Smooth muscle cell (in vitro differentiated cells): ENCODE measurements at regions not wholly inside any gene's neighbourhood (a gene's known extent, or its start where the extent isn't known, plus 50 kb on each side); places are given as distances from the start of the nearest gene placed in this dataset.
"Not testable (repeated sequence)": the region's sequence is repeated elsewhere in the genome, so short reads cannot be mapped to it uniquely, and the experiment has no call there.

Experiments used
- DNase-seq: peaks from one replicate; lab custom pipeline; 2025; ENCODE audit not compliant: unreplicated experiment; lab: John Stamatoyannopoulos, UW
- H2AFZ ChIP-seq: fragments of 200-600 bp; sonication (generic); 2 replicates; pipeline ENCODE4 v1.6.0; 2016; ENCODE audit warnings: antibody characterized with exemption, low read depth, mild to moderate bottlenecking
- H3F3A ChIP-seq: fragments of 200-600 bp; sonication (generic); 2 replicates; pipeline ENCODE4 v1.6.0; 2017; ENCODE audit warnings: antibody characterized with exemption, low read depth
- H3K27ac ChIP-seq: fragments of 200-600 bp; sonication (generic); 2 replicates; pipeline ENCODE4 v1.5.1; 2016; ENCODE audit warnings: low read depth, mild to moderate bottlenecking
- H3K27me3 ChIP-seq: fragments of 200-600 bp; sonication (generic); 2 replicates; pipeline ENCODE4 v1.6.1; 2016; ENCODE audit warnings: low read depth, mild to moderate bottlenecking
- H3K36me3 ChIP-seq: fragments of 200-600 bp; sonication (generic); 2 replicates; pipeline ENCODE4 v1.5.1; 2016; ENCODE audit warnings: low read depth
- H3K4me1 ChIP-seq: fragments of 200-600 bp; sonication (generic); 2 replicates; pipeline ENCODE4 v1.5.1; 2016; ENCODE audit warnings: low read depth
- H3K4me2 ChIP-seq: fragments of 200-600 bp; sonication (generic); 2 replicates; pipeline ENCODE4 v1.6.0; 2016; ENCODE audit warnings: mild to moderate bottlenecking
- H3K4me3 ChIP-seq: fragments of 200-600 bp; sonication (generic); 2 replicates; pipeline ENCODE4 v1.5.1; 2016; ENCODE audit warnings: mild to moderate bottlenecking
- H3K79me2 ChIP-seq: fragments of 200-600 bp; sonication (generic); 2 replicates; pipeline ENCODE4 v1.6.0; 2016; ENCODE audit warnings: low read depth, mild to moderate bottlenecking
- H3K9ac ChIP-seq: fragments of 200-600 bp; sonication (generic); 2 replicates; pipeline ENCODE4 v1.6.0; 2016; ENCODE audit warnings: low read depth
- H3K9me3 ChIP-seq: fragments of 200-600 bp; sonication (generic); replicated peaks from 2 replicates; pipeline ENCODE4 v1.5.1; 2016; ENCODE audit warnings: low read depth
- H4K20me1 ChIP-seq: fragments of 200-600 bp; sonication (generic); 2 replicates; pipeline ENCODE4 v1.6.0; 2016; ENCODE audit warnings: low read depth
- CTCF ChIP-seq: fragments of 200-600 bp; sonication (generic); IDR thresholded peaks from 2 replicates; pipeline ENCODE4 v1.5.1; 2017; ENCODE audit warnings: borderline replicate concordance, mild to moderate bottlenecking, antibody characterized with exemption; ENCODE audit not compliant: insufficient read depth, poor library complexity, severe bottlenecking
- whole genome bisulfite sequencing: methylation state at CpG from one replicate; pipeline ENCODE4 v1.1.7; 2016; ENCODE audit warnings: low lambda C conversion rate; 5-methylcytosine and 5-hydroxymethylcytosine counted together

DNA sequence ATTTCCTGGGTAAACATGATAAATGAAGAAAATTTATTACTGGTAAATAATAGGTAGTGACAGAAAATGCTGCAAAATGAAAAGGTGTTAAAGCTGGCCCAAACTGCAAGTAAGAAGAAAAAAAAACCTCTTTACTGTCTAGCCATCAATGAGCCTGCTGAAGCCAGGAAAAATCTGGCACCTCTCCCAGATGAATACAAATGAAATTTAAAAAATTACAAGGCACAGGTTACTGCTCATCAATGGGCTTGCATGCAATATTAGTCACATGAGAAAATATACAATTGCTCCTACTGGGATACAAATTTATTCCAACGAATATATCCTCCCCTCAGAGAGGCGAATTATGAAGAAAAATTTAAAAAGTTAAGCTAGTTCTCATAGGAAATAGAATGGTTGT lies 1422.5 kb downstream of the KCNT2 start:
- TF ChIP-seq CTCF = no peak
- no peak overlapping the region for H3K4me2 ChIP-seq
- no peaks in the 10 kb centered on the region for H4K20me1 ChIP-seq
- no peaks in the 10 kb centered on the region for H3K79me2 ChIP-seq
- no peak overlapping the region for H3K4me3 ChIP-seq
- H3F3A ChIP-seq = no peaks in the 10 kb centered on the region
- 80% methylated on average over 2 of the region's 2 CpGs for WGBS
- H3K9me3 ChIP-seq = no peaks in the 10 kb centered on the region
- no peak overlapping the region for H3K27ac ChIP-seq
- H3K9ac ChIP-seq = no peak overlapping the region
- no peak for DNase-seq
- H3K36me3 ChIP-seq = no peaks in the 10 kb centered on the region
- no peak overlapping the region for H2AFZ ChIP-seq
- H3K27me3 ChIP-seq = no peaks in the 10 kb centered on the region
- no peaks in the 10 kb centered on the region for H3K4me1 ChIP-seq

GRCh38 chr1:195185321-195185720 lies 1422.9 kb downstream of the KCNT2 start:
- DNase-seq = no peak
- WGBS = 91% methylated on average over 4 of the region's 4 CpGs
- Histone ChIP-seq H3F3A (no peaks in the 10 kb centered on the region), H4K20me1 (no peaks in the 10 kb centered on the region), H3K4me2 (no peak overlapping the region), H3K79me2 (no peaks in the 10 kb centered on the region), H3K9ac (no peak overlapping the region), H3K27ac (no peak overlapping the region), H3K36me3 (no peaks in the 10 kb centered on the region), H2AFZ (no peak overlapping the region), H3K27me3 (no peaks in the 10 kb centered on the region), H3K4me3 (no peak overlapping the region), H3K9me3 (no peaks in the 10 kb centered on the region), H3K4me1 (no peaks in the 10 kb centered on the region)
- TF ChIP-seq CTCF = no peak

DNA sequence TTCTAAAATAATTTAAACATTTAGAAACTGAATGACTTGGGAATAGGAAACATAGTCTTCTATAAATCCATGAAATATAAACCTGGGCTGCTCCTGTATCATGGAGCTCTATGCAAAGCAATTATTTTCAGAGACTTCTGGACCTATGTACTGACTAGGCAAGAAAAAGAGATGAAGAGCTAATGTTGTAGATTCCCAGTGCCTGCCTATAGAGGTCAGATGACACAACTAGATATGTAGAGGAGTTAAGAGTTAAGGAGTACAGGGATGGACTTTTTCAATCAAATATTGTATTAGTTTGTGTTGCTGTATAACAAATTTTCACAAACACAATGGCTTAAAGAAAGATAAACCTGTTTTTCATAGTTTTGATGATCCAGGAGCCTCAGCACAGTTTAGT lies 1434.5 kb downstream of the KCNT2 start:
- TF ChIP-seq CTCF = no peak
- Histone ChIP-seq H3K9ac (no peak overlapping the region), H3K27me3 (no peaks in the 10 kb centered on the region), H3K79me2 (no peaks in the 10 kb centered on the region), H4K20me1 (no peaks in the 10 kb centered on the region), H3K4me3 (no peak overlapping the region), H3K36me3 (no peaks in the 10 kb centered on the region), H3K4me1 (no peaks in the 10 kb centered on the region), H3F3A (no peaks in the 10 kb centered on the region), H3K4me2 (no peak overlapping the region), H3K9me3 (no peaks in the 10 kb centered on the region), H2AFZ (no peak overlapping the region), H3K27ac (no peak overlapping the region)
- no peak for DNase-seq

- 50% methylated on average over 1 of the region's 1 CpG for WGBS
- H3K27me3 ChIP-seq, H3K4me1 ChIP-seq, H3K9me3 ChIP-seq, DNase-seq, H3K36me3 ChIP-seq, H3K27ac ChIP-seq, H2AFZ ChIP-seq, H3F3A ChIP-seq, H3K4me2 ChIP-seq, H3K79me2 ChIP-seq, H3K4me3 ChIP-seq, H4K20me1 ChIP-seq, H3K9ac ChIP-seq: not testable (repeated sequence)
These were observed 1448.4 kb downstream of the KCNT2 start for GRCh38 chr1:195159795-195160194.
